Loucy (cell line): ENCODE measurements at regions not wholly inside any gene's neighbourhood (a gene's known extent, or its start where the extent isn't known, plus 50 kb on each side); places are given as distances from the start of the nearest gene placed in this dataset.

Source experiments
- H2AFZ ChIP-seq: fragments of 200-600 bp; sonication (generic); 2 replicates; pipeline ENCODE4 v1.6.0; 2016; ENCODE audit warnings: antibody characterized with exemption, mild to moderate bottlenecking, low read length, moderate library complexity
- H3F3A ChIP-seq: fragments of 200-600 bp; 2 replicates; pipeline ENCODE4 v1.6.0; 2016; ENCODE audit warnings: antibody characterized with exemption, low read depth, mild to moderate bottlenecking
- H3K27me3 ChIP-seq: fragments of 200-600 bp; sonication (generic); 2 replicates; pipeline ENCODE4 v1.6.1; 2014; ENCODE audit warnings: low read length, mild to moderate bottlenecking; ENCODE audit not compliant: insufficient read depth, poor library complexity, severe bottlenecking
- H3K36me3 ChIP-seq: fragments of 200-600 bp; sonication (generic); 2 replicates; pipeline ENCODE4 v1.6.1; 2016; ENCODE audit warnings: low read length; ENCODE audit not compliant: insufficient read depth
- H3K4me1 ChIP-seq: fragments of 200-600 bp; sonication (generic); 2 replicates; pipeline ENCODE4 v1.5.1; 2014; ENCODE audit warnings: low read length, mild to moderate bottlenecking; ENCODE audit not compliant: insufficient read depth, poor library complexity, severe bottlenecking
- H3K4me2 ChIP-seq: fragments of 200-600 bp; sonication (generic); 2 replicates; pipeline ENCODE4 v1.6.0; 2014; ENCODE audit warnings: antibody characterized with exemption, low read length, low read depth, mild to moderate bottlenecking; ENCODE audit not compliant: poor library complexity, severe bottlenecking
- H3K4me3 ChIP-seq: fragments of 200-600 bp; sonication (generic); 2 replicates; pipeline ENCODE4 v1.5.1; 2014; ENCODE audit warnings: low read length, mild to moderate bottlenecking, mixed read lengths; ENCODE audit not compliant: poor library complexity, severe bottlenecking
- H3K79me2 ChIP-seq: fragments of 200-600 bp; sonication (generic); 2 replicates; pipeline ENCODE4 v1.6.1; 2014; ENCODE audit warnings: low read length; ENCODE audit not compliant: insufficient read depth
- H3K9ac ChIP-seq: fragments of 200-600 bp; sonication (generic); 2 replicates; pipeline ENCODE4 v1.6.0; 2014; ENCODE audit warnings: mild to moderate bottlenecking, low read depth, low read length, moderate library complexity; ENCODE audit not compliant: poor library complexity, severe bottlenecking
- H3K9me2 ChIP-seq: fragments of 200-600 bp; sonication (generic); replicated peaks from 2 replicates; pipeline ENCODE4 v1.6.1; 2016; ENCODE audit warnings: low read depth, low read length, mixed read lengths
- H3K9me3 ChIP-seq: fragments of 200-600 bp; sonication (generic); 2 replicates; pipeline ENCODE4 v1.6.1; 2014; ENCODE audit warnings: mild to moderate bottlenecking, antibody characterized with exemption, low read length, low read depth; ENCODE audit not compliant: insufficient read depth
- H4K20me1 ChIP-seq: fragments of 200-600 bp; sonication (generic); 2 replicates; pipeline ENCODE4 v1.6.0; 2014; ENCODE audit warnings: antibody characterized with exemption, low read length, mild to moderate bottlenecking; ENCODE audit not compliant: insufficient read depth, poor library complexity, severe bottlenecking
- EZH2phosphoT487 ChIP-seq: fragments of 200-600 bp; IDR thresholded peaks from 2 replicates; pipeline ENCODE4 v1.6.1; 2018; ENCODE audit warnings: antibody characterized with exemption, mild to moderate bottlenecking, moderate library complexity, borderline replicate concordance
- TF ChIP-seq, protein P1 (sequence below): fragments of 200-600 bp; sonication (generic); conservative IDR thresholded peaks from 2 replicates; pipeline ENCODE4 v1.5.1; 2014; ENCODE audit warnings: mild to moderate bottlenecking, antibody characterized with exemption, low read length

DNA sequence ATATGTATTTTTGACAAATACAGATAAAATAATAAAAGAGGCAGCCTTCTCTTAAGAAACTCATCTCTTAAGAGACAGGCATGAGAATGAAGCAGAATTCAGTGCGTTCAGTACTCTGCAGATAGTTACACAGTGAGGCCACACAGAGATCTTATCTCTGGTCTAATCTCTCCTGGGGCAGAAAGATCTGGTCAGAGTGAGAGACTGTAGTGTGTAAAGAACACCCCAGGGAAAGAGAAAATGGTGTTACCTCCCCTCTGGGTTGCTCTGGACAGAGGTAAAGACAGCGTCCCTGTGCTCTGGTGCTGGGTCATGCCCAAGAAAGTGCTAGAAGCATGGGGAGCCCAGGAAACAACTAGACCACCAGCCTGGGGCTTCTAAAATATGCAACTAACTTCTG, 216.3 kb downstream of the SIPA1L2 start:
- TF ChIP-seq, protein P1, sequence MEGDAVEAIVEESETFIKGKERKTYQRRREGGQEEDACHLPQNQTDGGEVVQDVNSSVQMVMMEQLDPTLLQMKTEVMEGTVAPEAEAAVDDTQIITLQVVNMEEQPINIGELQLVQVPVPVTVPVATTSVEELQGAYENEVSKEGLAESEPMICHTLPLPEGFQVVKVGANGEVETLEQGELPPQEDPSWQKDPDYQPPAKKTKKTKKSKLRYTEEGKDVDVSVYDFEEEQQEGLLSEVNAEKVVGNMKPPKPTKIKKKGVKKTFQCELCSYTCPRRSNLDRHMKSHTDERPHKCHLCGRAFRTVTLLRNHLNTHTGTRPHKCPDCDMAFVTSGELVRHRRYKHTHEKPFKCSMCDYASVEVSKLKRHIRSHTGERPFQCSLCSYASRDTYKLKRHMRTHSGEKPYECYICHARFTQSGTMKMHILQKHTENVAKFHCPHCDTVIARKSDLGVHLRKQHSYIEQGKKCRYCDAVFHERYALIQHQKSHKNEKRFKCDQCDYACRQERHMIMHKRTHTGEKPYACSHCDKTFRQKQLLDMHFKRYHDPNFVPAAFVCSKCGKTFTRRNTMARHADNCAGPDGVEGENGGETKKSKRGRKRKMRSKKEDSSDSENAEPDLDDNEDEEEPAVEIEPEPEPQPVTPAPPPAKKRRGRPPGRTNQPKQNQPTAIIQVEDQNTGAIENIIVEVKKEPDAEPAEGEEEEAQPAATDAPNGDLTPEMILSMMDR, result no peak
- TF ChIP-seq EZH2phosphoT487, result no peak
- peaks cover 7% of the 10 kb centered on the region; the same call in 1 of the 2 replicates for H3K36me3 ChIP-seq
- H3K9me2 ChIP-seq, result no peaks in the 10 kb centered on the region
- H2AFZ ChIP-seq, result no peak overlapping the region
- H3K9ac ChIP-seq, result no peak overlapping the region
- H3K79me2 ChIP-seq, result no peaks in the 10 kb centered on the region
- no peaks in the 10 kb centered on the region for H3K9me3 ChIP-seq
- peak overlapping the region; percentile 17 for H3K4me2 ChIP-seq
- no peak overlapping the region for H3K4me3 ChIP-seq
- no peaks in the 10 kb centered on the region for H3F3A ChIP-seq
- no peaks in the 10 kb centered on the region for H4K20me1 ChIP-seq
- H3K4me1 ChIP-seq, result peaks cover 18% of the 10 kb centered on the region
- no peaks in the 10 kb centered on the region for H3K27me3 ChIP-seq

DNA sequence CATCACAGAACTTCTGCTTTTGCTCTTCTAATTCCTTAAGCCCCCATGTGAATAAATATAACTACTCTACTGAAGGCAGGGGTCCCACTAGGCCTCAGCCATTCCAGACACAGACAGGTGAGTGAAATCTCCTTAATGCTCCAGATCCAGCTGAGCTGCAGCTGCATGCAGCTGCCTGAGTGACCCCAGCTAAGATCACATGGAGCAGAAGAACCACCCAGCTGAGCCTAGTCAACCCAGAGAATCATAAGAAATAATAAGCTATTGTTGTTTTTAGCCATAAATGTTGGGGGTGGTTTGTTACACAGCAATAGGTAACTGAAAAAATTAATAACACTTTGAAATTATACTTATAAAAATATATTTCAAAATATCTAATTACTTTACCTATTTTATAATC, 220.3 kb downstream of the SIPA1L2 start:
- H3K4me1 ChIP-seq, result peaks cover 17% of the 10 kb centered on the region
- no peak overlapping the region for H3K9ac ChIP-seq
- H3F3A ChIP-seq, result no peaks in the 10 kb centered on the region

DNA sequence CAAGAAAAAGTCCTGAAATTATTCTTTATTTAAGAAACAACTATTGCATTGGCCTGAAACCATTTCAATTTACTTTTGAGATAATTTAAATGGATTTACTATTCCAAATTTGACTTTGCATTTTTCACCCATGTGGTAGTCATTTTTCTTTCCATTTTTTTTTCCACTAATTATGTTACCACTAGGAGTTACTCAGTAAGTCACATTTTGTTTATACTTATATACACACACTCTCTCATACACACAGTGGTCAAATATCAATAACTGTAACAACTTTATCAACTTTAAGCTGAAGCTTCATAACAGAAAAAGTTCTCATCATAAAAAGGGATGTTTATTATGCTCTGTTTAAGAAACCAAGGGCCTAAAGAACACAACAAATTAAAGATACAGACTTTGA, 222.8 kb downstream of the SIPA1L2 start:
- Histone ChIP-seq H3K9me2 (no peaks in the 10 kb centered on the region), H3K4me1 (no peaks in the 10 kb centered on the region), H3K9ac (no peak overlapping the region), H3K79me2 (no peaks in the 10 kb centered on the region), H3K4me2 (no peak overlapping the region), H3K4me3 (no peak overlapping the region), H2AFZ (no peak overlapping the region), H3K27me3 (no peaks in the 10 kb centered on the region), H4K20me1 (no peaks in the 10 kb centered on the region), H3K36me3 (peaks cover 21% of the 10 kb centered on the region; the same call in 1 of the 2 replicates), H3F3A (no peaks in the 10 kb centered on the region), H3K9me3 (no peaks in the 10 kb centered on the region)
- TF ChIP-seq, protein P1, result no peak
- no peak for TF ChIP-seq EZH2phosphoT487

More for the DNA sequence above, 220.3 kb downstream of the SIPA1L2 start:
- Histone ChIP-seq H4K20me1 (no peaks in the 10 kb centered on the region), H3K9me3 (no peaks in the 10 kb centered on the region), H3K27me3 (no peaks in the 10 kb centered on the region), H3K9me2 (no peaks in the 10 kb centered on the region), H3K79me2 (no peaks in the 10 kb centered on the region), H2AFZ (no peak overlapping the region), H3K4me2 (no peak overlapping the region), H3K4me3 (no peak overlapping the region), H3K36me3 (peaks cover 6% of the 10 kb centered on the region; the same call in 1 of the 2 replicates)
- TF ChIP-seq, protein P1, result no peak
- TF ChIP-seq EZH2phosphoT487, result no peak
